Activated T-cell treated with anti-CD3 and anti-CD28 coated beads, Interleukin-2, amount 50 U/mL, for 48 hours (primary cell): ENCODE measurements at regions not wholly inside any gene's neighbourhood (a gene's known extent, or its start where the extent isn't known, plus 50 kb on each side); places are given as distances from the start of the nearest gene placed in this dataset.
"Not testable (repeated sequence)": the region's sequence is repeated elsewhere in the genome, so short reads cannot be mapped to it uniquely, and the experiment has no call there.

ENCODE experiments used
- DNase-seq, 2 experiments: peaks; one replicate each; pipeline ENCODE4 v3.0.0-alpha.2; 2020

DNA sequence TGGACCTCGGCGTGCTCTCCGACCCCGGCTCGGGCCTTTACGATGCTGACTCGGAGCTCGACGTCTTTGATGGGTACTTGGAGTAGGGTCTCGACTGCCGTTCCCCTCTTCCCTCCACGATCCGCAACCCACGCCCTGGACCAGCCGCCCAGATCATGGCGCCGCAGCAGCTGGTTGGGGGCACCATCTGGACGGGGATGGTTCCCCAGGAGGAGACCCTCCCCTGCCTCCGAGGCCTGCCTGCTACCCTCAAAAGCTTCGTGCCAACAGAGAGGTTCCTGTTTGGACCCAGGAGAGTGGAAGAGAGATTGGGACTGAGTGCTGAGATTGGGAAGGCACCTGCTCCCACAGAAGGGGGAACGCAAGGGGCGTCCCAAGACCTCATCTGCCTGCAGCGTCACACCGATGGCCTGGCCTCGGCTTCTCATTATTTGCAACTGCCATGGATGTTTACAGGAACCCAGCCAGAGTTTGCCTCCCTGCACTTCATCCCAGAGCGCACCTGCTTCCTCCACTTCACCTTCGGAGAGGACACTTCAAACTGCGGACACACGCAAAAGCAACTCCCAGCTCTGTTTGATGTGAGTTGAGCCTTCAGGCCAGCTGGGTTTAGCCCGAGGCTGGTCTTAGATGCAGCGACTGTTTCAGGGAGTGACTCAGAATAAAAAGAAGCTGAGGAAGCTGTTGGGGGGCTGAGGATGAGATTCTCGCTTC lies 58.9 kb downstream of the GOLGA6L7 start:
- peak; percentile 63 to 64 for DNase-seq

DNA sequence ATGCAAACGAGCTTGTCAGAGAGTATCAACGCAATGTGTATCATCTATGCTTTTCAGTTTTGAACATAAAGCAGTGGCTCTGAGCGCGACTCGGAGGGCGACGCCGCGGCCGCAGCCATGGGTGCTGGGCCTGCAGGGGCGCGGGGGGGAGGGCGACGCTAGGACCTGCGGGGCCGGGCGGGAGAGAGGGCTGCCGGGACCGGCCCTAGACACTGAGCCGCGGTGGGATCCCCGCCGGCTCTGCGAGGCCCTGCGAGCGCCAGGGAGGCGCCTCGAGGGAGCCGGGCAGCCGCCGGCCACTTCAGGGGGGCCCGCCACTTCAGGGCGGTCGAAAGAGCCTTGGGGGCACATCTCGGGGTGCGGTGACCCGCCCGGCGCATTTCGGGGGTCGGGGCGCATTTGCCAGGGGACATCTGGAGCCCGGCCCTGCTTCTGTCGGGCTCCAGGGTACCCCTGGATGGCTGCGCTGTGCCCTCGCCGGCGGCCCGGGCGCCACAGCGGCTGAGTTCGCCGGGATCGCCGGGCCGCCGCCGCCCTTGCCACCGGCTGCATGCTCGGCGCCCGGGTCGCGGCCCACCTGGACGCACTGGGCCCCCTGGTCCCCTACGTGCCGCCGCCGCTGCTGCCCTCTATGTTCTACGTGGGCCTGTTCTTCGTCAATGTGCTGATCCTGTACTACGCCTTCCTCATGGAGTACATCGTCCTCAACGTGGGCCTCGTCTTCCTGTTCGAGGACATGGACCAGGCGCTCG lies 59.6 kb downstream of the GOLGA6L7 start:
- DNase-seq = not testable (repeated sequence)

DNA sequence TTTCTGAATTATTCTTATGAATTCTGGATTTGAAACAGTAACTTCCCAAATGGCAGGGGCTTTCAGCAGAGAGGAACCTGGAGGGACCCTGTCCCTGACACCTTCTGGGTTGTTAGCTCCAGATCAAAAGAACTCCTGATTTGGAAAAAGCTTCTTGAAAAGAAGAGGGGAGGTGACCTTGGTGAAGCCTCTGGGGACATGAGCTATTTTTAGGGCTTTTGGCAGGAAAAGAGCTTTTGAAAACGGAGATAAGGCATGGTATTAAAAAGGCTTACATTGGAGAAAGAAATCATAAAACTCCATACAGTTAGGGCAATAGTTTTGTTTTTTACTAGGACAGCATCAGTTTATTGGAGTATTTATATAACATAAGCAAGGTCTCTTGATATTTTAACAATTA lies 60.3 kb downstream of the GOLGA6L7 start:
- not testable (repeated sequence) for DNase-seq

DNA sequence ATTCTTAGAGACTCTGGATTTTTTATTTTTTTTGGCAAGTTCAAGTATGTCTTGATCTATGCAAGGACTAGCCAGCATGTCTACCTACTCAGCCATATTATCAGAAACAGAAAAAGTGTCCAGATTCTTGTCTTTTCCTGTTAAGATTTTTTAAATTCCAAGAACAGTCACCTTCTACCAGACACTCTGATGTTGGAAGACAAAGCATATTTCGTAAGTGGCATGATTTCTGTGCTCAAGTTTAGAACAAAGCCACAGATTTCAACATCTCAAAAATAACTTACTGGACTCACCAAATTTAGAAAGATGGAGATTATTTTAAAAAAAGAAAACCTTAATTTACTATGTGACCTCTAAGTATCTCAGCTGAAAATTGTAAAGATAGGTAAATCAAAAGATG lies 61.9 kb downstream of the GOLGA6L7 start:
- no peak for DNase-seq

DNA sequence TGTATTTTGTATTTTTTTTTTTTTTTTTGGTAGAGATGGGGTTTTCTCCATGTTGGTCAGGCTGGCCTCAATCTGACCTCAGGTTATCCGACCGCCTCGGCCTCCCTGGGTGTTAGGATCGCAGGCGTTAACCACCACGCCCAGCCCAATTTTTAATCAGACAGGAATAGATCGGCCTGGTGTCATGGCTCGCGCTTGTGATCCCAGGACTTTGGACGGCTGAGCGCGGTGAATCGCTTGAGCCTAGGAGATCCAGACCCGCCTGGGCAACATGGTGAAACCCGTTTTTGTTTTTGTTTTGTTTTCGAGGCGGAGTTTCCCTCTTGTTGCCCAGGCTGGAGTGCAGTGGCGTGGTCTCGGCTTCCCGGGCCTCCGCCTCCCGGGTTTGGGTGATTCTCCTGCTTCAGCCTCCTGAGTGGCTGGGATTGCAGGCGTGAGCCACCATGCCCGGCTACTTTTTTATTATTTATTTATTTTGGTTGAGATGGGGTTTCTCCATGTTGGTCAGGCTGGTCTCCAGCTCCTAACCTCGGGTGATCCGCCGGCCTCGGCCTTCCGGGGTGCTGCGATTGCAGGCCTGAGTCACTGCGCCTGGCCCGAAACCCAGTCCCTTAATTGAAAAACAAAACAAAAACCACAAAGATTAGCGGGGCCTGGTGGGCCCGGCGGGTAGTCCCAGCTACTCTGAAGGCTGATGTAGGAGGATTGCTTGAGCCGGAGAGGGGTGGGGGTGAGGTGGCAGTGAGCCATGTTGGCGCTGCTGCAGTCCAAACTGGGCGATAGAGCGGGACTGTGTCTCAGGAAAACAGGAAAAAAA lies 63.9 kb downstream of the GOLGA6L7 start:
- DNase-seq = not testable (repeated sequence)

DNA sequence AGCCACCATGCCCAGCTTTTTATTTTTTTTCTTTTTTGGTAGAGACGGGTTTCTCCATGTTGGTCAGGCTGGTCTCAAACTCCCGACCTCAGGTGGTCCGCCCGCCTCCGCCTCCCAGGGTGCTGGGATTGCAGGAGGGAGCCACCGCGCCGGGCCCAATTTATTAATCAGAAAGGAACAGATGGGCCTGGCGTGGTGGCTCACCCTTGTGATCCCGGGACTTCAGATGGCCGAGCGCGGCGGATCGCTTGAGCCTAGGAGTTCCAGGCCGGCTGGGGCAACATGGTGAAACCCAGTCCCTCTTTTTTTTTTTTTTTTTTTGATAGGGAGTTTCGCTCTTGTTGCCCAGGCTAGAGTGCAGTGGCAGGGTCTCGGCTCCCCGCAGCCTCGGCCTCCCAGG lies 64.6 kb downstream of the GOLGA6L7 start:
- DNase-seq = no peak

DNA sequence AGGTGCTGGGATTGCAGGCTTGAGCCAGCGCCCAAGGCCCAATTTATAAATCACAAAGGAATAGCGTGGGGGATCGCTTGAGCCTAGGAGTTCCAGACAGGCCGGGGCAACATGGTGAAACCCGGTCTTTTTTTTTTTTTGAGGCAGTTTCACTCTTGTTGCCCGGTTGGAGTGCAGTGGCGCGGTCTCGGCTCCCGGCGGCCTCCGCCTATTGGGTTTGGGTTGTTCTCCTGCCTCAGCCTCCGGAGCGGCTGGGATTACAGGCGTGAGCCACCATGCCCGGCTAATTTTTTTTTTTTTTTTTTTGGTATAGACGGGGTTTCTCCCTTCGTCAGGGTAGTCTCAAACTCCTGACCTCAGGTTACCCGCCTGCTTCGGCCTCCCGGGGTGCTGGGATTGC lies 65.0 kb downstream of the GOLGA6L7 start:
- DNase-seq = no peak

DNA sequence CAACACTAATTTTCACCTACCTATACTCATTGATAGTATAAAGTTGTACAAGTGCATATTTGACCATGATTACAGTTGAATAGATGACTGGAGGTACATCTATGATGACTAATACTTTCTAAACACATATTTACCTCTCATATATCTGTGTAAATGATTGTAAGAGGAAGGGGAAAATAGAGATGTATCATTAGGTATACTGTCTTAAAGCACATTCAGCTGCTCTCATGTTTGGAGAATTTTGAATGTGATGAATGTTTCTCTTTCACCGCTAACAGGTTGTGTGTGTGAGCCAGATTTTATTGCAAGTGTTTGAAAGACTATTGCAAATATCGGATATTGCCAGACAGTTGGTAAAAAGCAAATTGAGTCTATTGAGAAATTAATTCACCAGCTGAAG lies 66.2 kb upstream of the GOLGA8M start:
- DNase-seq = not testable (repeated sequence)

DNA sequence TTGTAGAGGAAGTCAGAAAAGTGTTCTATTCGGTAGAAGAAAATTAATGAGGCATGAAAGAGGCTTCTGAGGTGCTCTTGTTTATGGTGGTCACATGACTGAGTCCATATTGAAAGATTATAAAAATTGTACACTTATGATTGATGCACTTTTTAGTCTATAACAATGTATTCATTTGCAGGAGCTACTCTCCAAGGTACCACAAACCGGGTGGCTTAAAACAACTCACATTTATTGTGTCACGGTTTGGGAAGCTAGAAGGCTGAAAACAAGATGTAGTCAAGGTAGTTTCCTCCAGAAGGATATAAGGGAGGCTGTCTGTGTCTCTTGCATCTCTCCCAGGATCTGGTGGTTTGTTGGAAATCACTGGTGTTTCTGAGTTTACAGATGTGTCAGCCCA lies 60.6 kb upstream of the GOLGA8M start:
- DNase-seq = not testable (repeated sequence)
